GM12878 (cell line): ENCODE measurements at regions not wholly inside any gene's neighbourhood (a gene's known extent, or its start where the extent isn't known, plus 50 kb on each side); places are given as distances from the start of the nearest gene placed in this dataset.

Source experiments
- ATAC-seq: fragments of 200-7000 bp; cut with Tn5 transposase; 3 replicates; pipeline ENCODE4 v1.9.1; 2020; ENCODE audit warnings: mild to moderate bottlenecking, moderate library complexity
- BruUV-seq: library from RNA; stranded (reverse); fragments of 400-500 nt; replicated peaks from 2 replicates; lab custom pipeline; 2021; lab: Mats Ljungman, UMichigan
- CTCF ChIA-PET: fragments of 300-600 bp; sonication (Branson Sonifier 250); formaldehyde crosslinking; extraction: SDS; loops from one replicate; lab custom pipeline; 2021; ENCODE audit warnings: inconsistent platforms; lab: Yijun Ruan, JAX
- POLR2A ChIA-PET: fragments of 350-600 bp; formaldehyde crosslinking; extraction: SDS; loops from one replicate; lab custom pipeline; 2021; ENCODE audit warnings: inconsistent platforms; lab: Charles Lee
- RAD21 ChIA-PET: fragments of 300-600 bp; sonication (Branson Sonifier 250); formaldehyde crosslinking; loops from one replicate; lab custom pipeline; 2023; ENCODE audit warnings: antibody characterized with exemption; ENCODE audit not compliant: unreplicated experiment; lab: Charles Lee
- SMC1A ChIA-PET: fragments of 300-600 bp; sonication (Branson Sonifier 250); formaldehyde crosslinking; loops from one replicate; lab custom pipeline; 2023; ENCODE audit not compliant: unreplicated experiment, uncharacterized antibody; lab: Charles Lee
- DNase-seq: peaks from one replicate; pipeline ENCODE4 v3.0.0-alpha.2; 2011; ENCODE audit warnings: low read depth, low spot score
- FAIRE-seq: peaks from 3 replicates; lab custom pipeline; 2011; peaks lifted over from hg19 to GRCh38; lab: Jason Lieb, UNC
- H2AFZ ChIP-seq: 2 replicates; pipeline ENCODE4 v1.6.0; 2011; ENCODE audit warnings: low read depth, low read length, control low read depth; ENCODE audit not compliant: control insufficient read depth
- H3K27ac ChIP-seq: 2 replicates; pipeline ENCODE4 v1.5.1; 2011; ENCODE audit warnings: control low read depth; ENCODE audit not compliant: control insufficient read depth, insufficient read depth
- H3K27me3 ChIP-seq, 2 experiments: replicated peaks in 1 of 2; 2 replicates each; pipeline versions ENCODE4 v1.6.0 to v1.6.1; 2011; ENCODE audit warnings: low read length in 1 of 2; ENCODE audit not compliant: control insufficient read depth in 2 of 2, insufficient read depth in 2 of 2
- H3K36me3 ChIP-seq, 2 experiments: 2 replicates each; pipeline ENCODE4 v1.5.1; 2011; ENCODE audit warnings: low read length in 1 of 2; ENCODE audit not compliant: control insufficient read depth in 2 of 2, insufficient read depth in 2 of 2
- H3K4me1 ChIP-seq: 2 replicates; pipeline ENCODE4 v1.6.1; 2011; ENCODE audit warnings: mild to moderate bottlenecking, low read length, moderate library complexity, mixed read lengths; ENCODE audit not compliant: control insufficient read depth, insufficient read depth
- H3K4me2 ChIP-seq: 2 replicates; pipeline ENCODE4 v1.6.0; 2011; ENCODE audit warnings: control low read depth; ENCODE audit not compliant: control insufficient read depth, insufficient read depth
- H3K4me3 ChIP-seq: fragments of 200-600 bp; sonication (generic); 2 replicates; pipeline ENCODE4 v1.5.1; 2016
- H3K79me2 ChIP-seq: 2 replicates; pipeline ENCODE4 v1.6.0; 2011; ENCODE audit warnings: low read length; ENCODE audit not compliant: control insufficient read depth, insufficient read depth
- H3K9ac ChIP-seq: 2 replicates; pipeline ENCODE4 v1.8.0; 2011; ENCODE audit warnings: low read length, control low read depth, mixed read lengths; ENCODE audit not compliant: control insufficient read depth, insufficient read depth
- H3K9me3 ChIP-seq: replicated peaks from 3 replicates; pipeline ENCODE4 v1.5.1; 2011; ENCODE audit warnings: mild to moderate bottlenecking, low read length; ENCODE audit not compliant: control insufficient read depth, insufficient read depth
- H4K20me1 ChIP-seq: 2 replicates; pipeline ENCODE4 v1.6.0; 2011; ENCODE audit not compliant: control insufficient read depth, insufficient read depth
- EED ChIP-seq: sonication (generic); IDR thresholded peaks from 2 replicates; pipeline ENCODE4 v1.6.1; 2016; ENCODE audit warnings: antibody characterized with exemption, low read depth
- EGR1 ChIP-seq, 2 experiments: IDR thresholded peaks; 1 replicate in 1 of 2; 2 replicates in 1 of 2; pipeline ENCODE4 v1.6.1; 2011 to 2012; ENCODE audit warnings: low read depth in 2 of 2, low read length in 2 of 2, borderline replicate concordance in 1 of 2, mild to moderate bottlenecking in 1 of 2, moderate library complexity in 1 of 2
- EZH2 ChIP-seq: IDR thresholded peaks from 2 replicates; pipeline ENCODE4 v1.6.1; 2012; ENCODE audit warnings: low read depth, mild to moderate bottlenecking, control low read depth, inconsistent platforms, low read length, borderline replicate concordance; ENCODE audit not compliant: control insufficient read depth
- FOS ChIP-seq: IDR thresholded peaks from 3 replicates; pipeline ENCODE4 v1.6.1; 2011; ENCODE audit warnings: borderline replicate concordance; ENCODE audit not compliant: insufficient read length; ENCODE audit errors: extremely low read depth
- FOXK2 ChIP-seq: fragments of 450-650 bp; IDR thresholded peaks from 2 replicates; pipeline ENCODE4 v1.6.1; 2017; ENCODE audit warnings: mild to moderate bottlenecking, moderate library complexity
- RELA ChIP-seq: fragments of 450-650 bp; IDR thresholded peaks from 2 replicates; pipeline ENCODE4 v1.8.0; 2014; ENCODE audit warnings: borderline replicate concordance; ENCODE audit not compliant: partially characterized antibody
- SUZ12 ChIP-seq: fragments of 200-600 bp; sonication (generic); IDR thresholded peaks from one replicate; pipeline ENCODE4 v1.6.1; 2018; ENCODE audit warnings: antibody characterized with exemption, mild to moderate bottlenecking; ENCODE audit not compliant: unreplicated experiment
- TAF1 ChIP-seq: IDR thresholded peaks from 2 replicates; pipeline ENCODE4 v1.6.1; 2011; ENCODE audit warnings: mild to moderate bottlenecking, low read depth, low read length, borderline replicate concordance
- ZNF24 ChIP-seq: fragments of 450-650 bp; IDR thresholded peaks from 2 replicates; pipeline ENCODE4 v1.6.1; 2017; ENCODE audit warnings: antibody characterized with exemption, mild to moderate bottlenecking
- ZZZ3 ChIP-seq: IDR thresholded peaks from 2 replicates; pipeline ENCODE4 v1.6.1; 2011; ENCODE audit warnings: low read depth; ENCODE audit not compliant: control insufficient read depth, insufficient read length
- WGBS: methylation state at CpG from one replicate; pipeline ENCODE4 v1.1.6; 2016; ENCODE audit warnings: low lambda C conversion rate; ENCODE audit not compliant: insufficient replicate concordance, insufficient coverage; ENCODE audit errors: missing lambda C conversion rate; 5-methylcytosine and 5-hydroxymethylcytosine counted together
- in situ Hi-C: fragments of 300-500 bp; cut with MboI; formaldehyde crosslinking; loops from 9 replicates; pipeline ENCODE4 v1.14.3; 2018; ENCODE audit warnings: mixed read lengths
- intact Hi-C: fragments of 100-400 bp; cut with micrococcal nuclease; formaldehyde crosslinking; loops from one replicate; pipeline ENCODE4 v1.14.2; 2022; ENCODE audit not compliant: unreplicated experiment
- TF ChIP-seq, protein P1 (sequence below): fragments of 150-350 bp; IDR thresholded peaks from 2 replicates; pipeline ENCODE4 v1.6.1; 2014; ENCODE audit warnings: mild to moderate bottlenecking, low read depth, low read length
- TF ChIP-seq, protein P2 (sequence below): fragments of 450-650 bp; IDR thresholded peaks from 2 replicates; pipeline ENCODE4 v1.6.1; 2017; ENCODE audit warnings: mild to moderate bottlenecking

- H3K9me3 ChIP-seq, result no peaks in the 10 kb centered on the region
- H4K20me1 ChIP-seq, result no peaks in the 10 kb centered on the region
- H3K27me3 ChIP-seq, result no peaks in the 10 kb centered on the region
- no peak overlapping the region for H3K9ac ChIP-seq
- in situ Hi-C loops (no loop called here), intact Hi-C loops (no loop called here)
- no peak overlapping the region for H3K4me2 ChIP-seq
- no peaks in the 10 kb centered on the region for H3K4me1 ChIP-seq
- ATAC-seq, result no peak
- ChIA-PET RAD21 (interaction anchor here (1.4 kb wide), 1 partner anchor 168 kb away, joined by 3 read pairs; no protein-coding TSS in a partner anchor), CTCF (interaction anchor here (0.7 to 1.1 kb wide), 2 partner anchors 168 to 737 kb away, joined by 3 to 4 read pairs; no protein-coding TSS in a partner anchor), POLR2A (no interaction called here), SMC1A (interaction anchor here (0.6 to 0.8 kb wide), 4 partner anchors 16 to 340 kb away, joined by 3 read pairs; no protein-coding TSS in a partner anchor)
- H3K4me3 ChIP-seq, result no peak overlapping the region
- no peaks in the 10 kb centered on the region for H3K79me2 ChIP-seq
- H3K27ac ChIP-seq, result no peak overlapping the region
- no peaks in the 10 kb centered on the region for H3K36me3 ChIP-seq
- DNase-seq, result no peak
- BruUV-seq, result no TSS peak
- TF ChIP-seq TAF1 (no peak), EZH2 (no peak), FOS (no peak)
- TF ChIP-seq, protein P1, sequence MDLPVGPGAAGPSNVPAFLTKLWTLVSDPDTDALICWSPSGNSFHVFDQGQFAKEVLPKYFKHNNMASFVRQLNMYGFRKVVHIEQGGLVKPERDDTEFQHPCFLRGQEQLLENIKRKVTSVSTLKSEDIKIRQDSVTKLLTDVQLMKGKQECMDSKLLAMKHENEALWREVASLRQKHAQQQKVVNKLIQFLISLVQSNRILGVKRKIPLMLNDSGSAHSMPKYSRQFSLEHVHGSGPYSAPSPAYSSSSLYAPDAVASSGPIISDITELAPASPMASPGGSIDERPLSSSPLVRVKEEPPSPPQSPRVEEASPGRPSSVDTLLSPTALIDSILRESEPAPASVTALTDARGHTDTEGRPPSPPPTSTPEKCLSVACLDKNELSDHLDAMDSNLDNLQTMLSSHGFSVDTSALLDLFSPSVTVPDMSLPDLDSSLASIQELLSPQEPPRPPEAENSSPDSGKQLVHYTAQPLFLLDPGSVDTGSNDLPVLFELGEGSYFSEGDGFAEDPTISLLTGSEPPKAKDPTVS, result no peak
- H2AFZ ChIP-seq, result no peak overlapping the region
- no peak for FAIRE-seq
- WGBS, result 10% methylated on average over 2 of the region's 2 CpGs
Observed at GRCh38 chr3:89923921-89924610, 816.6 kb downstream of the EPHA3 start.

- intact Hi-C loops (no loop called here), in situ Hi-C loops (no loop called here)
- SMC1A ChIA-PET, result interaction anchor here (2.6 kb wide), 1 partner anchor 85 kb away, joined by 6 read pairs; no protein-coding TSS in a partner anchor
- Histone ChIP-seq H3K36me3 (no peaks in the 10 kb centered on the region), H4K20me1 (no peaks in the 10 kb centered on the region), H3K9me3 (no peaks in the 10 kb centered on the region), H2AFZ (no peak overlapping the region), H3K4me1 (no peaks in the 10 kb centered on the region), H3K27me3 (no peaks in the 10 kb centered on the region), H3K9ac (no peak overlapping the region), H3K79me2 (no peaks in the 10 kb centered on the region), H3K4me3 (no peak overlapping the region), H3K27ac (no peak overlapping the region), H3K4me2 (no peak overlapping the region)
- ATAC-seq, result no peak
- POLR2A ChIA-PET, result no interaction called here
- no peak for DNase-seq
- 26% methylated on average over 3 of the region's 3 CpGs for WGBS
- CTCF ChIA-PET, result no interaction called here
- no TSS peak for BruUV-seq
- FAIRE-seq, result no peak
- RAD21 ChIA-PET, result interaction anchor here (0.6 kb wide), 1 partner anchor 239 kb away, joined by 3 read pairs; no protein-coding TSS in a partner anchor
- TF ChIP-seq RELA, result no peak
- TF ChIP-seq SUZ12, result no peak
- TF ChIP-seq, protein P2, sequence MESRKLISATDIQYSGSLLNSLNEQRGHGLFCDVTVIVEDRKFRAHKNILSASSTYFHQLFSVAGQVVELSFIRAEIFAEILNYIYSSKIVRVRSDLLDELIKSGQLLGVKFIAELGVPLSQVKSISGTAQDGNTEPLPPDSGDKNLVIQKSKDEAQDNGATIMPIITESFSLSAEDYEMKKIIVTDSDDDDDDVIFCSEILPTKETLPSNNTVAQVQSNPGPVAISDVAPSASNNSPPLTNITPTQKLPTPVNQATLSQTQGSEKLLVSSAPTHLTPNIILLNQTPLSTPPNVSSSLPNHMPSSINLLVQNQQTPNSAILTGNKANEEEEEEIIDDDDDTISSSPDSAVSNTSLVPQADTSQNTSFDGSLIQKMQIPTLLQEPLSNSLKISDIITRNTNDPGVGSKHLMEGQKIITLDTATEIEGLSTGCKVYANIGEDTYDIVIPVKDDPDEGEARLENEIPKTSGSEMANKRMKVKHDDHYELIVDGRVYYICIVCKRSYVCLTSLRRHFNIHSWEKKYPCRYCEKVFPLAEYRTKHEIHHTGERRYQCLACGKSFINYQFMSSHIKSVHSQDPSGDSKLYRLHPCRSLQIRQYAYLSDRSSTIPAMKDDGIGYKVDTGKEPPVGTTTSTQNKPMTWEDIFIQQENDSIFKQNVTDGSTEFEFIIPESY, result no peak
- no peak for TF ChIP-seq FOXK2
- TF ChIP-seq ZNF24, result no peak
- TF ChIP-seq EZH2, result no peak
- no peak for TF ChIP-seq EED
- no peak for TF ChIP-seq EGR1 (IDR thresholded peaks at IDR 0.05; ENCODE audit: borderline replicate concordance in 1 of 2, low read depth in 2 of 2, low read length in 2 of 2)
- no peak for TF ChIP-seq ZZZ3
Observed at GRCh38 chr3:89925976-89926375, 818.6 kb downstream of the EPHA3 start.
